GM12878 (cell line): ENCODE measurements at regions not wholly inside any gene's neighbourhood (a gene's known extent, or its start where the extent isn't known, plus 50 kb on each side); places are given as distances from the start of the nearest gene placed in this dataset.

ENCODE experiments used
- EP300 ChIP-seq, 2 experiments: fragments of 150-350 bp in 1 of 2; IDR thresholded peaks; 2 replicates each; pipeline ENCODE4 v1.6.1; 2011 to 2012; ENCODE audit warnings: low read depth in 2 of 2, low read length in 2 of 2, borderline replicate concordance in 1 of 2, improper control_type of control experiment in 1 of 2, inconsistent platforms in 1 of 2; ENCODE audit not compliant: control insufficient read depth in 1 of 2
- ESRRA ChIP-seq: IDR thresholded peaks from 2 replicates; pipeline ENCODE4 v1.6.1; 2012; ENCODE audit warnings: mild to moderate bottlenecking, low read length, improper control_type of control experiment
- MYB ChIP-seq: fragments of 150-350 bp; IDR thresholded peaks from 2 replicates; pipeline ENCODE4 v1.6.1; 2014; ENCODE audit warnings: mild to moderate bottlenecking, low read depth, low read length, borderline replicate concordance
- NFIC ChIP-seq: IDR thresholded peaks from 2 replicates; pipeline ENCODE4 v1.6.1; 2012; ENCODE audit warnings: low read depth, mild to moderate bottlenecking, inconsistent platforms, low read length, moderate library complexity
- SREBF2 ChIP-seq: IDR thresholded peaks from 2 replicates; pipeline ENCODE4 v1.6.1; 2012; ENCODE audit warnings: mild to moderate bottlenecking, low read length
- TCF3 ChIP-seq: IDR thresholded peaks from 2 replicates; pipeline ENCODE4 v1.6.1; 2012; ENCODE audit warnings: low read depth, mild to moderate bottlenecking, low read length, borderline replicate concordance; ENCODE audit not compliant: insufficient read depth
- ZNF207 ChIP-seq: fragments of 450-650 bp; IDR thresholded peaks from 2 replicates; pipeline ENCODE4 v1.6.1; 2014; ENCODE audit warnings: antibody characterized with exemption, mild to moderate bottlenecking, borderline replicate concordance
- TF ChIP-seq, protein P1 (sequence below): IDR thresholded peaks from 2 replicates; pipeline ENCODE4 v1.6.1; 2012; ENCODE audit warnings: low read length, inconsistent platforms
- TF ChIP-seq, protein P2 (sequence below): fragments of 150-350 bp; IDR thresholded peaks from 2 replicates; pipeline ENCODE4 v1.6.1; 2016; ENCODE audit warnings: low read depth, low read length
- TF ChIP-seq, protein P3 (sequence below): IDR thresholded peaks from 2 replicates; pipeline ENCODE4 v1.6.1; 2011; ENCODE audit warnings: borderline replicate concordance, low read depth, mild to moderate bottlenecking, moderate library complexity, mixed read lengths, low read length; ENCODE audit not compliant: insufficient read depth; ENCODE audit errors: extremely low read length

DNA sequence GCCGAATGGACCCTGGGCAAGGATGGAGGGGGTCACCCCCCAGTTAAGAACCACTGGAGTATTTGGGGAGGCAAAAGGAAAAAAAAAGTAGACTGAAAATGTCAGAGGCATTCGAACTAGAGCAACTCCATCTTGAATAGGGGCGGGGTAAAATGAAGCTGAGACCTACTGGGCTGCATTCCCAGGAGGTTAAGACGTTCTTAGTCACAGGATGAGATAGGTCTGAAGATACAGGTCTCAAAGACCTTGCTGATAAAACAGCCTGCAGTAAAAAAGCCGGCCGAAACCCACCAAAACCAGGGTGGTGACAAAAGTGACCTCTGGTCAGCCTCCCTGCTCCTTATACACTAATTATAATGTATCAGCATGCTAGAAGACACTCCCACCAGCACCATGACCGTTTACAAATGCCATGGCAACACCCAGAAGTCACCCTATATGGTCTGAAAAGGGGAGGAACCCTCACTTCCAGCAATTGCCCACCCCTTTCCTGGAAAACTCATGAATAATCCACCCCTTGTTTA, 70.4 kb upstream of the KCNG1 start (continued):
- TF ChIP-seq, protein P1, sequence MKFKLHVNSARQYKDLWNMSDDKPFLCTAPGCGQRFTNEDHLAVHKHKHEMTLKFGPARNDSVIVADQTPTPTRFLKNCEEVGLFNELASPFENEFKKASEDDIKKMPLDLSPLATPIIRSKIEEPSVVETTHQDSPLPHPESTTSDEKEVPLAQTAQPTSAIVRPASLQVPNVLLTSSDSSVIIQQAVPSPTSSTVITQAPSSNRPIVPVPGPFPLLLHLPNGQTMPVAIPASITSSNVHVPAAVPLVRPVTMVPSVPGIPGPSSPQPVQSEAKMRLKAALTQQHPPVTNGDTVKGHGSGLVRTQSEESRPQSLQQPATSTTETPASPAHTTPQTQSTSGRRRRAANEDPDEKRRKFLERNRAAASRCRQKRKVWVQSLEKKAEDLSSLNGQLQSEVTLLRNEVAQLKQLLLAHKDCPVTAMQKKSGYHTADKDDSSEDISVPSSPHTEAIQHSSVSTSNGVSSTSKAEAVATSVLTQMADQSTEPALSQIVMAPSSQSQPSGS = no peak
- TF ChIP-seq NFIC (no peak), MYB (no peak), EP300 (IDR thresholded peaks at IDR 0.05; ENCODE audit: borderline replicate concordance in 1 of 2, control insufficient read depth in 1 of 2, low read depth in 2 of 2, low read length in 2 of 2) (no peak), ESRRA (no peak), ZNF207 (no peak), TCF3 (no peak), SREBF2 (no peak)
- TF ChIP-seq, protein P2, sequence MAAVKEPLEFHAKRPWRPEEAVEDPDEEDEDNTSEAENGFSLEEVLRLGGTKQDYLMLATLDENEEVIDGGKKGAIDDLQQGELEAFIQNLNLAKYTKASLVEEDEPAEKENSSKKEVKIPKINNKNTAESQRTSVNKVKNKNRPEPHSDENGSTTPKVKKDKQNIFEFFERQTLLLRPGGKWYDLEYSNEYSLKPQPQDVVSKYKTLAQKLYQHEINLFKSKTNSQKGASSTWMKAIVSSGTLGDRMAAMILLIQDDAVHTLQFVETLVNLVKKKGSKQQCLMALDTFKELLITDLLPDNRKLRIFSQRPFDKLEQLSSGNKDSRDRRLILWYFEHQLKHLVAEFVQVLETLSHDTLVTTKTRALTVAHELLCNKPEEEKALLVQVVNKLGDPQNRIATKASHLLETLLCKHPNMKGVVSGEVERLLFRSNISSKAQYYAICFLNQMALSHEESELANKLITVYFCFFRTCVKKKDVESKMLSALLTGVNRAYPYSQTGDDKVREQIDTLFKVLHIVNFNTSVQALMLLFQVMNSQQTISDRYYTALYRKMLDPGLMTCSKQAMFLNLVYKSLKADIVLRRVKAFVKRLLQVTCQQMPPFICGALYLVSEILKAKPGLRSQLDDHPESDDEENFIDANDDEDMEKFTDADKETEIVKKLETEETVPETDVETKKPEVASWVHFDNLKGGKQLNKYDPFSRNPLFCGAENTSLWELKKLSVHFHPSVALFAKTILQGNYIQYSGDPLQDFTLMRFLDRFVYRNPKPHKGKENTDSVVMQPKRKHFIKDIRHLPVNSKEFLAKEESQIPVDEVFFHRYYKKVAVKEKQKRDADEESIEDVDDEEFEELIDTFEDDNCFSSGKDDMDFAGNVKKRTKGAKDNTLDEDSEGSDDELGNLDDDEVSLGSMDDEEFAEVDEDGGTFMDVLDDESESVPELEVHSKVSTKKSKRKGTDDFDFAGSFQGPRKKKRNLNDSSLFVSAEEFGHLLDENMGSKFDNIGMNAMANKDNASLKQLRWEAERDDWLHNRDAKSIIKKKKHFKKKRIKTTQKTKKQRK = no peak
- TF ChIP-seq, protein P3, sequence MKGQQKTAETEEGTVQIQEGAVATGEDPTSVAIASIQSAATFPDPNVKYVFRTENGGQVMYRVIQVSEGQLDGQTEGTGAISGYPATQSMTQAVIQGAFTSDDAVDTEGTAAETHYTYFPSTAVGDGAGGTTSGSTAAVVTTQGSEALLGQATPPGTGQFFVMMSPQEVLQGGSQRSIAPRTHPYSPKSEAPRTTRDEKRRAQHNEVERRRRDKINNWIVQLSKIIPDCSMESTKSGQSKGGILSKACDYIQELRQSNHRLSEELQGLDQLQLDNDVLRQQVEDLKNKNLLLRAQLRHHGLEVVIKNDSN = no peak
- TF ChIP-seq, all 136 proteins: peak for 0
